ENCODE measurements at regions not wholly inside any gene's neighbourhood (a gene's known extent, or its start where the extent isn't known, plus 50 kb on each side); places are given as distances from the start of the nearest gene placed in this dataset.
"Not testable (repeated sequence)": the region's sequence is repeated elsewhere in the genome, so short reads cannot be mapped to it uniquely, and the experiment has no call there.

DNA sequence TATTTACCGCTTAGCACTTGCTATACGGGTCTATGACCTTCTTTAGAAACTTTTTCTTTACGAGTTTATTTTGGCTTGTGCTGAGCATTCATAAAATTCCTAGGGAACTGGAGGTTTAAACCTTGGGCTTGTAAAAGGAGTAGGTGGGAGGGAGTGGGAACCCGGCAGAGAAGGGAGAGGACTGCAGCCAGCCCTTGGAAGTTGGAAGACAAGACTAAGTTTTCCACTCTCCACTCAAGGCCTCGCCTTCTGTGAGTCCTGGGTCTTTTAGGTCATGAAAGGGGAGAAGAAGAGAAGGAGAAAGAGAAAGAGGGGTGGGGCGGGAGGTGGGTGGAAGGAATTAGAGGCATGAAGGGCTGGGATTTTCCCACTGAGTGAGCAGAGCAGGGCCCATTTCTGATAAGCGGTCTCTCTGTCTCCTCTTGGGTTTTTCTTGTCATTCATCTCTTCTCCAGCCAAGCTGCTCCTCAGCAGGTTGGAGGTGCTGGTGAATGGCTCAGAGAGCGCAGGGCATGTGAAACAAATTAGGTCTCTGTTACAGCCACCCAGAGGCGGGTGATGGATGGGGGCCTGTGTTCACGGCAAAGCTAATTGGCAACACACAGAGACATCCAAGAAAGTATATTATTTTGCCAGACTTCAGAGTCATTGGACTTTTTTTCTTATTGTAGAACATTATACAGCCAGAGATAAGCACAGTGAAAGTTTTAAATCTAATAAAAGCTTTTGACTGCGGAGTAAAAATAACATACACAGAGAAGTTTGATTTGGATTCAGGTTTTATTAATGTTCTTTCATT is 247.3 kb downstream of the FOXD2 start:
- no peaks in the 10 kb centered on the region for H3K9me3 ChIP-seq
- H3K4me1 ChIP-seq = no peaks in the 10 kb centered on the region
- H3K4me3 ChIP-seq = no peak overlapping the region
- in situ Hi-C loops (cut with MboI; ENCODE audit: low sequenced_read_pairs) = no loop called here
- no peaks in the 10 kb centered on the region for H3K27me3 ChIP-seq (ENCODE audit: low read depth)
- no peak for DNase-seq (ENCODE audit: low spot score in 2 of 2)
- no peaks in the 10 kb centered on the region for H3K36me3 ChIP-seq (replicated peaks)

DNA sequence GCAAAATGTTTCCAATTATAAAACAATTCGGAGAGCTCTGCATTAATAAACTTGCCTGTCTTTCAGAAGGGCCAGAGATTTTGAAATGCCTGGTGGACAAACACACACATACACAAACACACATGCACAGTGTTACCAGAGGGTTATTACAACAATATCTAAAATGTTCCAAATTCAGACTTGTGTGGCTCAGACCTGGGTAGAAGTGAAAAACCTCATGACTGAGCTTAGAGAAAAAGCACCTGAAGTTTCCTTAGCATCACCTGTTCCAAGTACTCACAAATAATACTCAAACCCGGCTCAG is 247.9 kb downstream of the FOXD2 start:
- no peak for DNase-seq (ENCODE audit: low spot score in 2 of 2)
- no peaks in the 10 kb centered on the region for H3K9me3 ChIP-seq
- H3K4me3 ChIP-seq = no peak overlapping the region
- H3K4me1 ChIP-seq = no peaks in the 10 kb centered on the region
- H3K27me3 ChIP-seq (ENCODE audit: low read depth) = no peaks in the 10 kb centered on the region
- in situ Hi-C loops (cut with MboI; ENCODE audit: low sequenced_read_pairs) = no loop called here
- no peaks in the 10 kb centered on the region for H3K36me3 ChIP-seq (replicated peaks)

DNA sequence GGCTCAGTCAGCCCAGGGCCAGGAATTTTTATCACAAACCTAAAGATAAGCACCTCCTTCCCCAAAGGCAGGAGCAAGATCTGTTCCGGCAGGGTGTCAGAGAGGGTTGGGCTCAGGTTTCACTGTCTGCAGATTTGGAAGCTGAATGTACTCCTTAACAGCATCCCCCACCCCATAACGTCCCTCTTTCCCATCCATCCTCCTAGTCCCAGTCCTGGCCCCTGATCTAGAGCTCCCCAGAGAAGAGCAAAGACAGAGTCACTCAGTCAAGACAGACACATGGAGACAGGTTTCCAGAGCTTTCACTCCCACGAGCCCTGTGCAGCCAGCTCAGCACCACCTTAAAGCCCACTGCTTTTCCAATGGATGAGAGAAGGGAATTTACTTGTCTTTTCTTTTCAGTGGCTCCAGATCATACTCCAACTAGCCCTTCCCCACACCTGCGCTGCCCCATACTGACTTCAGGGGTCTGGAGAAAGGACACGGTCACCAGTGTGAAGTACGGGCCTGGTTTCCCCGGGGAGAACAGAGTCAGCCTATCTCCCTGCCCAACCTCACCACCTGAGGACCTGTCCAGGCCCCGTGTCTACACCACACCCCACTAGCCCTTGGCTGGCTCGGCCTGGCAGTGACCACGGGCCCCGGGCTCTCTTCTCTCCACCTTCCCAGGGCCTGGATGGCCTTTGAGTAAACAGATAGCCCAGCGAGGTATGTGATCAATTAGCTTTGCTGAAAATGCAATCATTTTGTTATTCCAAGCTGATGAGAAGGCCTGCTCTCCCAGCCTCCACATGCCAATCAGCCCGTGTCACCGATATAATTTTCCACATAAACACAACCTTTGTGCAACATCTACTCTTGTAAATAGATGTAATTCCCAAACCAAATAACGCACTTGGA is 249.1 kb downstream of the FOXD2 start:
- no peak overlapping the region for H3K4me3 ChIP-seq
- in situ Hi-C loops (cut with MboI; ENCODE audit: low sequenced_read_pairs) = no loop called here
- H3K36me3 ChIP-seq (replicated peaks) = no peaks in the 10 kb centered on the region
- H3K9me3 ChIP-seq = no peaks in the 10 kb centered on the region
- no peaks in the 10 kb centered on the region for H3K27me3 ChIP-seq (ENCODE audit: low read depth)
- no peak for DNase-seq (ENCODE audit: low spot score in 2 of 2)
- no peaks in the 10 kb centered on the region for H3K4me1 ChIP-seq

DNA sequence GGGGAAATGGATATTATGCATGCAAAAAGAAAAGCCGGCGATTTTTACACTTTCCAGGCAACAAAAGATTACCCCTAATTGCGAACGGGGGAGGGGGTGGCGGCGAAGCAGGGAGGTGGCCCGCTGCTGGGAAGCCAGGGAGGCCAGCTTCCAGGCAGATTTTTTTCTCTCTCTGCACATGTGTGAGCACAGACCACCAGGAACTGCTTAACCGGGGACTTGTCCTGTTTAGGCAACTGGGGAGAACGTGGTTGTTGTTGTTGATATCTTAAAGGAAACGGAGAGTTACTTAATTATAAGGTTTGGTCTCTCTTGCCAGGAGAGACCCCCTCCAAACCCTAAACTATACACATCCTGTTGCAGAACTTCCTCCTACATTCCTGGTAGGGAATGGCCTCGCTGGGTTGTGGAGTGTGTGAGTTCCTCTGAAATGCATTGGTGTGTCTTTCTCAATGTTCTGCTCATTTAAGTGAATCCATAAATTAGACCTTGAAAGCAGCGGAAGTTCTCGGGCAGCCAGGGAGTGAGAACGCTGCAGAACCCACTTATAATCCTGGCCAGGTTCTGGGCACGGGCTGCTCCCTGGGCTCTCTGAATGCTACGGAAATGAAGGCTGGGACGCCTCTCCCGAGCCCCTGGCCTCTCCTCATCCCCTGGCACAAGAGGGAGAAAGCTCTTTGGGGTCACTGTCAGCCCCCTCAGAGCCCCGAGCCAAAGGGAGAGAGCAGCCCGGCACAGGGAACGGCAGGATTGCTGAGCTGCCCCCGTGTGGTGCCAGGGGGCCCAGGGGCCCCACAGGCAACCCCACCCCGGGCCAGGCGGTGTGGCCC is 250.0 kb downstream of the FOXD2 start:
- Histone ChIP-seq H3K4me3 (no peak overlapping the region), H3K27me3 (ENCODE audit: low read depth) (no peaks in the 10 kb centered on the region), H3K36me3 (replicated peaks) (no peaks in the 10 kb centered on the region), H3K9me3 (no peaks in the 10 kb centered on the region), H3K4me1 (no peaks in the 10 kb centered on the region)
- no peak for DNase-seq (ENCODE audit: low spot score in 2 of 2)
- in situ Hi-C loops (cut with MboI; ENCODE audit: low sequenced_read_pairs) = no loop called here

DNA sequence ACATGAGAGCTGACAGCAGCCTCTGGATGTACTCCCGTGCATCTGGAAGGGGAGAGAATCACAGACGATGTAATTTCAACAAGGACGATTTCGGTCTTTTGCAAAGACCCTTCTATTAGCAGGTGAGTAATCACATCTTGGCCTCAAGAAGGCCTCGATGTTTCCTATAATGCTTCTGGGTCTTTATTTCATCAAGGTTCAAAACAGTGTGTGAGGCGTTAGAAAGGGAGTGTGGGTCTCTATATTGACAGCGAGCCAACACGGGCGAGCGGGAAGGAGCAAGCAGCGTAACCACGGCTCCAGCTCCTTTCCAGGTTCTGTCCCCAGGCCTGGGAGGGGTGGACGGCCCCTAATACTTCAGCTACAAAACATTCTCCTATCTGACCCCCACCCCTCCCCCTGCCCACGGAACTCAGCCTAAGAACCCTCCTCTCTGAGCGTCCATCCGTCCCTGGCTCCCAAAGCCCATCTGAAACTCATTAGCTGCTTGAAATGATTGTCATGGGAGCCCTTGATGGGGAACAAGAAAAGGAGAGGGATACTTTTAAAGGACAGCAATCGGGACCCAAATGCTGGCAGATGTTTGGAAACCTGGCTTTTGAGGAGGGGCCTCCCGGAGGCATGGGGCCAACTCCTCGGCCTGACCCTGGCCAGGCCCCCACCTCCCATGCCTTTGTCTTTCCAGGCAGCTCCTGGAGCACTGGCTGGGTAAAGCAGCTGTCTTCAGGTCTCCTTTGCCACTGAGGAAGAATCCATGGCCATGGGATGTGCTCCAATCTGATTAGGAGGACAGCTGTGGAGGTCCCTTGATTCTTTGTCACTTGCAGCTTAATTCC is 250.8 kb downstream of the FOXD2 start:
- DNase-seq (ENCODE audit: low spot score in 2 of 2) = no peak
- in situ Hi-C loops (cut with MboI; ENCODE audit: low sequenced_read_pairs) = no loop called here

DNA sequence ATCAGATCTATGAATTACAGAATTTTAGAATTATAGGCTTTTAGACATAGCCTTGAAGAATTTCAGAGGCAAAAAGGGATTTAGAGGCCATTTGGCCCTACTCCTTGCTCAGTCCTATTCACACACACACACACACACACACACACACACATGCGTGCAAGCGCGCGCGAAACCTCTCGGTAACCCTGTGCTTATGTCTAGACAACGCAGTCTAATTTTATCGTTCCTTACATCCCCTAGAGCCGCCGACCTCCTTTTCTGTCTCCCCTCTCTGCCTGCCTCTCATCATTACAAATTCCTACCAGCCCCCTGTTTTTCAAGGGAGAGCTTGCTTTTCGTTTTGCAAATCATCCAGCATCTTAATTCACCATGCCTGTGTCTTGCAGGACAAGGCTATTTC is 252.1 kb downstream of the FOXD2 start:
- Histone ChIP-seq H3K27me3 (ENCODE audit: low read depth) (no peaks in the 10 kb centered on the region), H3K36me3 (replicated peaks) (no peaks in the 10 kb centered on the region), H3K9me3 (no peaks in the 10 kb centered on the region), H3K4me3 (no peak overlapping the region), H3K4me1 (no peaks in the 10 kb centered on the region)
- DNase-seq (ENCODE audit: low spot score in 2 of 2) = no peak
- in situ Hi-C loops (cut with MboI; ENCODE audit: low sequenced_read_pairs) = no loop called here

More for the DNA sequence above, 250.8 kb downstream of the FOXD2 start:
- no peaks in the 10 kb centered on the region for H3K27me3 ChIP-seq (ENCODE audit: low read depth)
- H3K4me3 ChIP-seq = no peak overlapping the region
- no peaks in the 10 kb centered on the region for H3K4me1 ChIP-seq
- H3K36me3 ChIP-seq (replicated peaks) = no peaks in the 10 kb centered on the region
- H3K9me3 ChIP-seq = no peaks in the 10 kb centered on the region

DNA sequence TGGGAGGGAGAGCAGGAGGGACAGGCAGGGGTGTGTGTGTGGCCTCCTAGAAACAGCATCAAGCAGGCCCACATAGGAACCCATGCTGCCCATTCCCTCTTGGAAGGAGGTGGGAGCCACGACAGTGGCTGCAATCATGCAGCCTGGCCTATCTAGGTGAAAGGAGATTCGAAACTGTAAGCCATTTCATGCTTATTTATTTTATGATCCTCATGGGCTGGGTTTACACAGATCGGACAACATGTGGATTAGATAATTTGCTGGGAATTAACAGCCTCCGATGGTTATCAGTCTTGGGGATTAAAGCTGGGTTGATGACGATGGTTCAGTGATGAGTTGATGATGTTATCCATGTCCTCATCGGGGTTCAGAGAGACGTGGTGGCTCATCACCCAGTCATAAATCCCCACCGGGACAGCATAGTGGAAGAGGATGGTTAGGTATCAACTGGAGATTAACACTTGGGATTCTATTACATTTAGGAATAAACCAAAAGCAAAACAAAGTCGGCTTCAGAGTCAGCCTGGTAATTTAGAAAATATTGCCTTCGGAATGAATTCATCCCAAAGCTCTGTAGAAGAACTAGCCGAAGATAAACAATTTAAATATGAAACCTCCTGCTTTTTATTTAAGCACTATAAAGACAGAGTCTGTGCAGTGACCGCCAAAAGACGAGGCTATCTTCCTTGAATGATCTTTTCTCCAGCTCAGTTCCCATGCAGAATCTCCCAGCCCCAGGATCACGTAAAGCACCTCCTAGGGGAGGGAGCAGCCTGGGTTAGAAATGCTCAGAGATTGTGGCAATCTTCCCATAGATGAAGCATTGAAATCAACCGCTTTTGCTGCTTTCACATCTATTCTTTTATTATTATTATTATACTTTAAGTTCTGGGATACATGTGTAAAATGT is 252.8 kb downstream of the FOXD2 start:
- in situ Hi-C loops (cut with MboI; ENCODE audit: low sequenced_read_pairs) = no loop called here
- no peak for DNase-seq (ENCODE audit: low spot score in 2 of 2)
- Histone ChIP-seq H3K4me1 (no peaks in the 10 kb centered on the region), H3K4me3 (no peak overlapping the region), H3K27me3 (ENCODE audit: low read depth) (no peaks in the 10 kb centered on the region), H3K9me3 (no peaks in the 10 kb centered on the region), H3K36me3 (replicated peaks) (no peaks in the 10 kb centered on the region)

DNA sequence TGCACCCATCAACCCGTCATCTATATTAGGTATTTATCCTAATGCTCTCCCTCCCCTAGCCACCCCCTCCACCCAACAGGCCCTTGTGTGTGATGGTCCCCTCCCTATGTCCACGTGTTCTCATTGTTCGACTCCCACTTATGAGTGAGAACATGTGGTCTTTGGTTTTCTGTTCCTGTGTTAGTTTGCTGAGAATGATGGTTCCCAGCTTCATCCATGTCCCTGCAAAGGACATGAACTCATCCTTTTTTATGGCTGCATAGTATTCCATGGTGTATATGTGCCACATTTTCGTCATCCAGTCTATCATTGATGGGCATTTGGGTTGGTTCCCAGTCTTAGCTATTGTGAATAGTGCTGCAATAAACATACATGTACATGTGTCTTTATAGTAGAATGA is 253.4 kb downstream of the FOXD2 start:
- H3K27me3 ChIP-seq (ENCODE audit: low read depth); H3K36me3 ChIP-seq (replicated peaks); DNase-seq (ENCODE audit: low spot score in 2 of 2); H3K4me3 ChIP-seq; in situ Hi-C loops (cut with MboI; ENCODE audit: low sequenced_read_pairs); H3K4me1 ChIP-seq; H3K9me3 ChIP-seq: not testable (repeated sequence)

DNA sequence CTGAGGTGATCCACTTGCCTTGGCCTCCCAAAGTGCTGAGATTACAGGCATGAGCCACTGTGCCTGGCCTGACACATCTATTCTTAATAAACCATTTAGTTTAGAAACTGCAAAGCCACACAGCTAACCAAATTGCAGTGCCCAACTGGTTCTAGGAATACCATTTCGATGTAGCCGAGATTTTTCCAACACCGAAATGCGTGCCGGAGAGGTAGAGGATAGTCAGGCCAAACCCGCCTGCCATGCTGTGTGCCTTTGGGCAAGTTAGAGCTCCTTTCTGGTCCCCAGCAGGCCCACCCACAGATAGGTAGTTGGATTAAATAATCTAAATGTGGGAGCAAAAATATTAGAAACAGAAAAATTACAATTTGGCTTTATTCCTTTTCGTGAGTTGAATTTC is 254.4 kb downstream of the FOXD2 start:
- Histone ChIP-seq H3K4me1 (no peaks in the 10 kb centered on the region), H3K9me3 (no peaks in the 10 kb centered on the region), H3K36me3 (replicated peaks) (no peaks in the 10 kb centered on the region), H3K27me3 (ENCODE audit: low read depth) (no peaks in the 10 kb centered on the region), H3K4me3 (no peak overlapping the region)
- no peak for DNase-seq (ENCODE audit: low spot score in 2 of 2)
- in situ Hi-C loops (cut with MboI; ENCODE audit: low sequenced_read_pairs) = no loop called here

DNA sequence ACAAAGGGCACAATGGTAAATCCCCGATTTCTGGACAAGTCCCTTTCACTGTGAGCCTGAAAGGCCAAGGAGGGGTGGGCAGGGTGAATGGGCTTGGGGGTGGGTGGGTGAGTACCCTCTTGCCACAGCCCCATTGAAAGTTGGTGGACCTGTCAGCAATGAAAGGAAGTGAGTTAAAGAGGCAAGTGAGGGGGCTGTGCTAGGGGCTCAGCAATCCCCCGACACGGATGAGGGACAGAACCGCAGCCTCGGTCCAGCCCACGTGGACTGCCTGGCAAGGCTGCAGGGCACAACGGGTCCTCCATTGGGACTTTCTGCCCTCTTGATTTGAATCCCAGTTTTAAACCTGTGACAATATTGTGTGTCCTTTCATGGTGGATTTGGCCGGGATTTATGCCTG is 255.3 kb downstream of the FOXD2 start:
- Histone ChIP-seq H3K4me3 (no peak overlapping the region), H3K36me3 (replicated peaks) (no peaks in the 10 kb centered on the region), H3K9me3 (no peaks in the 10 kb centered on the region), H3K4me1 (no peaks in the 10 kb centered on the region), H3K27me3 (ENCODE audit: low read depth) (no peaks in the 10 kb centered on the region)
- in situ Hi-C loops (cut with MboI; ENCODE audit: low sequenced_read_pairs) = no loop called here
- DNase-seq (ENCODE audit: low spot score in 2 of 2) = no peak

DNA sequence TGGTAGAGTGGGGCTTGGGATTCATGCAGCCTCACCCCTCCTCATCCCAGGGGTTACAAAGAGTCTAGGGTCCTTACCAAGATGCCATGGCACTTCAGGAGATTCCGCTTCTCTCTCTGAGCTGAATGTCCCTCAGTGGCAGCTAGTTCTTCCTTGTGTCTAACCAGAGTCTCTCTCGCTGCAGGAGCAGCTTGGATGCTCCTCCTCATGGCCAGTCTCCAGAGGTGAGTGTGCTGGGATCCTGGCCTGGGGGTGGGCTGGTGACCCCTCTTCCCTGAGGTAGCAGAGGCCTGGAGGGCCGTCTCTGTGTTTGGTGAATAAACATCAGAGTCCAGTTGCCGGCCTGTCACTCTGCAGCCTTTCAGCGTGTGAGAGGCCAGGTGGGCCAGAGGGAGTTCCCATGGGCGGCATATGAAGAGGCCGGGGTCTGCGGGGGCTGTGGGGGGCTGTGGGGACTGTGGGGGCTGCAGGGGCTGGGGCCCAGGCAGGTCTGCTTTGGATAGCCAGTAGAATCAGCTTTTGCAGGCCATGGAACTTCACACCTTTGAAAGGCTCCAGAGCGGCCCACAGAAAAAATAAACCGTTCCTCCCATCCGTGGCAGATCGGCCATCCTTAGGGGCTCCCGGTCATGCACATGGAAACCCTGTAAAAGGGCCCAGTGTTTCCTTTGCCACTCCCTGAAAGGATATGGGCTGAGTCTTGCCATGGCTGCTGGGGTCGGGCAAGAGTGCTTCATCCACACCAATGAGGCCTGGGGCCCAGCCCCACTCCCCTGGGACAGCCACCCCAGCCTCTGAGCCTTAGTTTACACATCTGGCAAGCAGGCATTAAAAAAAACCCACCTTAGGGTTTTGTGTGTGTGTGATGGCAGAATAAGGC is 256.4 kb downstream of the FOXD2 start:
- Histone ChIP-seq H3K36me3 (replicated peaks) (no peaks in the 10 kb centered on the region), H3K27me3 (ENCODE audit: low read depth) (no peaks in the 10 kb centered on the region), H3K9me3 (no peaks in the 10 kb centered on the region), H3K4me3 (no peak overlapping the region), H3K4me1 (no peaks in the 10 kb centered on the region)
- no peak for DNase-seq (ENCODE audit: low spot score in 2 of 2)
- in situ Hi-C loops (cut with MboI; ENCODE audit: low sequenced_read_pairs) = no loop called here

DNA sequence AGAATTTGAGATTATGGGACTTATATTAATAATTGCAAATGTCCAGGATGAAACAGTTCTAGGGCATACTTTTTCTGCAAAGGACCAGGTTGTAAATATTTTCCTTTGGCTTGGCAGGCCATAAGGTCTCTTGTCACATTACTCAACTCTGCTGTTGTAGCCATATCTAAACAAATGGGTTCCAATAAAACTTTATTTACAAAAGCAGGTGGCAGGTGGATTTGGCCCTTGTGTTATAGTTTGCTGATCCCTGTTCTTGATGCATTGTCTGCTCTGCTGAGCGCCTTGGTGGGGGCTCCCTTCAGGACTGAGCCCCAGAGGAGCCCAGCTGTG is 258.5 kb downstream of the FOXD2 start:
- in situ Hi-C loops (cut with MboI; ENCODE audit: low sequenced_read_pairs) = no loop called here
- no peaks in the 10 kb centered on the region for H3K27me3 ChIP-seq (ENCODE audit: low read depth)

More for the DNA sequence above, 258.5 kb downstream of the FOXD2 start:
- Histone ChIP-seq H3K4me1 (no peaks in the 10 kb centered on the region), H3K4me3 (no peak overlapping the region), H3K9me3 (no peaks in the 10 kb centered on the region), H3K36me3 (replicated peaks) (no peaks in the 10 kb centered on the region)
- DNase-seq (ENCODE audit: low spot score in 2 of 2) = no peak

All from HAP-1 (cell line).